PC-3 (cell line): ENCODE measurements at regions not wholly inside any gene's neighbourhood (a gene's known extent, or its start where the extent isn't known, plus 50 kb on each side); places are given as distances from the start of the nearest gene placed in this dataset.
"Not testable (repeated sequence)": the region's sequence is repeated elsewhere in the genome, so short reads cannot be mapped to it uniquely, and the experiment has no call there.

Source experiments
- ATAC-seq: fragments of 200-7000 bp; cut with Tn5 transposase; 2 replicates; pipeline ENCODE4 v1.9.1; 2020; ENCODE audit warnings: mild to moderate bottlenecking, moderate library complexity
- BruUV-seq: library from RNA; stranded (reverse); fragments of 400-500 nt; replicated peaks from 2 replicates; lab custom pipeline; 2021; lab: Mats Ljungman, UMichigan
- CTCF ChIA-PET: fragments of 300-600 bp; sonication (Branson Sonifier 250); formaldehyde crosslinking; loops from one replicate; lab custom pipeline; 2022; ENCODE audit warnings: antibody characterized with exemption; lab: Charles Lee
- POLR2A ChIA-PET: fragments of 300-600 bp; sonication (Branson Sonifier 250); formaldehyde crosslinking; loops from one replicate; lab custom pipeline; 2022; ENCODE audit warnings: antibody characterized with exemption; ENCODE audit not compliant: unreplicated experiment; lab: Charles Lee
- DNase-seq: peaks from one replicate; pipeline ENCODE4 v3.0.0-alpha.2; 2015
- H2AFZ ChIP-seq: fragments of 300-600 bp; sonication (generic); 2 replicates; pipeline ENCODE4 v1.6.0; 2016; ENCODE audit warnings: antibody characterized with exemption, low read length
- H3F3A ChIP-seq: fragments of 300-600 bp; sonication (generic); one replicate; pipeline ENCODE4 v1.6.0; 2017; ENCODE audit warnings: antibody characterized with exemption, low read length, control low read depth, mild to moderate bottlenecking; ENCODE audit not compliant: unreplicated experiment
- H3K27ac ChIP-seq: fragments of 300-600 bp; sonication (generic); 2 replicates; pipeline ENCODE4 v1.5.1; 2016; ENCODE audit warnings: mild to moderate bottlenecking, low read length
- H3K27me3 ChIP-seq: fragments of 300-600 bp; sonication (generic); 2 replicates; pipeline ENCODE4 v1.6.1; 2016; ENCODE audit warnings: low read length, mixed read lengths
- H3K36me3 ChIP-seq: fragments of 300-600 bp; sonication (generic); 2 replicates; pipeline ENCODE4 v1.6.1; 2016; ENCODE audit warnings: low read depth, mixed run types, low read length, mixed read lengths
- H3K4me1 ChIP-seq: fragments of 300-600 bp; sonication (generic); 2 replicates; pipeline ENCODE4 v1.5.1; 2016; ENCODE audit warnings: low read length; ENCODE audit not compliant: insufficient read depth
- H3K4me2 ChIP-seq: fragments of 300-600 bp; sonication (generic); 2 replicates; pipeline ENCODE4 v1.6.0; 2016; ENCODE audit warnings: low read length
- H3K4me3 ChIP-seq: fragments of 300-600 bp; sonication (generic); 2 replicates; pipeline ENCODE4 v1.5.1; 2016; ENCODE audit warnings: mild to moderate bottlenecking, low read length, mixed read lengths
- H3K79me2 ChIP-seq: fragments of 300-600 bp; sonication (generic); 2 replicates; pipeline ENCODE4 v1.6.1; 2017; ENCODE audit warnings: low read length, mixed read lengths
- H3K9ac ChIP-seq: fragments of 300-600 bp; sonication (generic); 2 replicates; pipeline ENCODE4 v1.6.0; 2016; ENCODE audit warnings: mild to moderate bottlenecking, low read length
- H3K9me2 ChIP-seq: fragments of 300-600 bp; sonication (generic); replicated peaks from 2 replicates; pipeline ENCODE4 v1.6.1; 2016; ENCODE audit warnings: mixed run types, low read length, mixed read lengths
- H3K9me3 ChIP-seq: fragments of 300-600 bp; sonication (generic); 2 replicates; pipeline ENCODE4 v1.6.1; 2016; ENCODE audit warnings: low read length, mixed read lengths
- H4K20me1 ChIP-seq: fragments of 300-600 bp; sonication (generic); 2 replicates; pipeline ENCODE4 v1.6.1; 2016; ENCODE audit warnings: low read length, mixed read lengths
- EZH2 ChIP-seq: fragments of 300-600 bp; sonication (generic); IDR thresholded peaks from one replicate; pipeline ENCODE4 v1.6.1; 2017; ENCODE audit warnings: antibody characterized with exemption, mild to moderate bottlenecking, low read length; ENCODE audit not compliant: unreplicated experiment
- EZH2phosphoT487 ChIP-seq: fragments of 300-600 bp; sonication (generic); IDR thresholded peaks from 2 replicates; pipeline ENCODE4 v1.6.1; 2018; ENCODE audit warnings: mild to moderate bottlenecking, antibody characterized with exemption, low read length, borderline replicate concordance
- intact Hi-C: fragments of 100-400 bp; cut with micrococcal nuclease; formaldehyde crosslinking; loops from 2 replicates; pipeline ENCODE4 v1.9.0; 2023
- TF ChIP-seq, protein P1 (sequence below): fragments of 300-600 bp; sonication (generic); conservative IDR thresholded peaks from 2 replicates; pipeline ENCODE4 v1.5.1; 2017; ENCODE audit warnings: antibody characterized with exemption, low read depth, mild to moderate bottlenecking, low read length

DNA sequence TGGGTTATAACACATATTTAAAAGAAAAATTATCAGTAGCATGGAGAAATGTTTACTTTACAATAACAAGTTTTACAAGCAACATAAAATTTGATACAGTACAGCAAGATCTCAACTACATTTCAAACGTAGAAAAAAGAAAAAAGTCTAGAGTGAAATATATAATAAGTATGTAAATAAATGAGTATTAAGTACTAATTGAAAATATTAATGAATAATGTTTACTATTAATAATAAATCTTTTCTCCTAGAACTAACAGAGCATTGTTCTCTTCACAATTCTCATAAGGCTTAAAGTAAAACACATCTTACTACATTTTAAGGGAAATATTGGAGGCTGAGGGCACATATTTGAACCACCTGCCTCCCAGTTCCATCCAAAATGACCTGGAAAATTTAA, 72.1 kb downstream of the TMEM212 start:
- H3K9me3 ChIP-seq = no peaks in the 10 kb centered on the region
- no peaks in the 10 kb centered on the region for H3K4me1 ChIP-seq
- H3K79me2 ChIP-seq = no peaks in the 10 kb centered on the region
- no peak for TF ChIP-seq EZH2phosphoT487
- no peak for TF ChIP-seq EZH2
- TF ChIP-seq, protein P1, sequence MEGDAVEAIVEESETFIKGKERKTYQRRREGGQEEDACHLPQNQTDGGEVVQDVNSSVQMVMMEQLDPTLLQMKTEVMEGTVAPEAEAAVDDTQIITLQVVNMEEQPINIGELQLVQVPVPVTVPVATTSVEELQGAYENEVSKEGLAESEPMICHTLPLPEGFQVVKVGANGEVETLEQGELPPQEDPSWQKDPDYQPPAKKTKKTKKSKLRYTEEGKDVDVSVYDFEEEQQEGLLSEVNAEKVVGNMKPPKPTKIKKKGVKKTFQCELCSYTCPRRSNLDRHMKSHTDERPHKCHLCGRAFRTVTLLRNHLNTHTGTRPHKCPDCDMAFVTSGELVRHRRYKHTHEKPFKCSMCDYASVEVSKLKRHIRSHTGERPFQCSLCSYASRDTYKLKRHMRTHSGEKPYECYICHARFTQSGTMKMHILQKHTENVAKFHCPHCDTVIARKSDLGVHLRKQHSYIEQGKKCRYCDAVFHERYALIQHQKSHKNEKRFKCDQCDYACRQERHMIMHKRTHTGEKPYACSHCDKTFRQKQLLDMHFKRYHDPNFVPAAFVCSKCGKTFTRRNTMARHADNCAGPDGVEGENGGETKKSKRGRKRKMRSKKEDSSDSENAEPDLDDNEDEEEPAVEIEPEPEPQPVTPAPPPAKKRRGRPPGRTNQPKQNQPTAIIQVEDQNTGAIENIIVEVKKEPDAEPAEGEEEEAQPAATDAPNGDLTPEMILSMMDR = no peak
- no peak overlapping the region for H3K4me3 ChIP-seq
- intact Hi-C loops = no loop called here
- no peaks in the 10 kb centered on the region for H3K36me3 ChIP-seq
- no peaks in the 10 kb centered on the region for H4K20me1 ChIP-seq
- H3K4me2 ChIP-seq = no peak overlapping the region
- ATAC-seq (no peak), DNase-seq (no peak)
- CTCF ChIA-PET = no interaction called here
- H3K27ac ChIP-seq = no peak overlapping the region
- H3F3A ChIP-seq = no peaks in the 10 kb centered on the region
- H3K9ac ChIP-seq = no peak overlapping the region
- no peak overlapping the region for H2AFZ ChIP-seq
- BruUV-seq = no TSS peak
- no peaks in the 10 kb centered on the region for H3K27me3 ChIP-seq
- POLR2A ChIA-PET = no interaction called here
- H3K9me2 ChIP-seq = no peaks in the 10 kb centered on the region

DNA sequence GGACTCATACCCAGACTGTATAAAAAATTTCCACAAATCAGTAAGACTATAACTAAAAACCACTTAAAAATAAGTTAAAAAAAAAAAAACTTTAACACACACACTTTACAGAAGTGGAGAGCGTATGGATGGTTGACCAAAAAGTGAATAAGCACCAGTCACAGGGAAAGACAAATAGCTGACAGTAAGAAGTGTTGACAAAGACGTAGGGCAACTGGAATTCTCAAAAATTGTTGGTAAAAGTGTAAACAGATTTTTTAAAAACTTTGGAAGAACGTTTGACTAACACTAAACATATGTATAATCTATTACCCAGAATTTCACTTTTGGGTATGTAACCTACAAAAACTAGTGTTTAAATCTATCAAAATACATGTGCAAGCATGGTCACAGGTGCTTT, 73.7 kb downstream of the TMEM212 start:
- Histone ChIP-seq H3K27me3 (no peaks in the 10 kb centered on the region), H3K4me3 (no peak overlapping the region), H3K4me2 (no peak overlapping the region), H3K9me3 (no peaks in the 10 kb centered on the region), H3K4me1 (no peaks in the 10 kb centered on the region), H4K20me1 (no peaks in the 10 kb centered on the region), H3K27ac (no peak overlapping the region), H3K9ac (no peak overlapping the region), H3F3A (no peaks in the 10 kb centered on the region), H3K9me2 (no peaks in the 10 kb centered on the region), H3K79me2 (no peaks in the 10 kb centered on the region), H3K36me3 (no peaks in the 10 kb centered on the region), H2AFZ (no peak overlapping the region)
- ChIA-PET POLR2A (no interaction called here), CTCF (no interaction called here)
- no peak for DNase-seq
- ATAC-seq = no peak
- TF ChIP-seq EZH2 (no peak), EZH2phosphoT487 (no peak)
- TF ChIP-seq, protein P1 = no peak
- intact Hi-C loops = no loop called here
- no TSS peak for BruUV-seq

DNA sequence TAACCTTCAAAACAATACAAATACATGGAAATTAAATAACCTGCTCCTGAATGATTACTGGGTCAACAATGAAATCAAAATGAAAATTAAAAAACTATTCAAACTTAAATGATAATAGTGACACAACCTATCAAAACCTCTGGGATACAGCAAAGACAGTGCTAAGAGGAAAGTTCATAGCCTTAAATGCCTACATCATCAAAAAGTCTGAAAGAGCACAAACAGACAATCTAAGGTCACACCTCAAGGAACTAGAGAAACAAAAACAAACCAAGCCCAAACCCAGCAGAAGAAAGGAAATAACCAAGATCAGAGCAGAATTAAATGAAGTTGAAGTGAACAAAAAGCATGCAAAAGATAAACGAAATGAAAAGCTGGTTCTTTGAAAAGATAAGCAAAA, 79.5 kb downstream of the TMEM212 start:
- CTCF ChIA-PET, ATAC-seq, POLR2A ChIA-PET: not testable (repeated sequence)

DNA sequence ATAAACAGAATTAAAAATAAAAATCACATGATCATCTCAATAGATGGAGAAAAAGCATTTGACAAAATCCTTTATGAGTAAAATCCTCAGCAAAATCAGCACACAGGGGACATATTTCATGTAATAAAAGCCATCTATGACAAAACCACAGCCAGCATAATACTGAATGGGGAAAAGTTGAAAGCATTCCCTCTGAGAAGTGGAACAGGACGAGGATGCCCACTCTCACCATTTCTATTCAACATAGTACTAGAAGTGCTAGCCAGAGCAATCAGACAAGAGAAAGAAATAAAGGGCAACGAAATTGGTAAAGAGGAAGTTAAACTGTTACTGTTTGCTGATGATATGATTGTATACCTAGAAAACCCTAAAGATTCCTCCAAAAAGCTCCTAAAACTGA, 80.5 kb downstream of the TMEM212 start:
- H3K9me2 ChIP-seq, H3K27me3 ChIP-seq, BruUV-seq, H3K9me3 ChIP-seq, intact Hi-C loops, DNase-seq, H3K36me3 ChIP-seq, H3K27ac ChIP-seq, POLR2A ChIA-PET, ATAC-seq, H4K20me1 ChIP-seq, CTCF ChIA-PET, H3K79me2 ChIP-seq, H3K4me3 ChIP-seq, H3K4me1 ChIP-seq, H3F3A ChIP-seq, H2AFZ ChIP-seq, H3K4me2 ChIP-seq, H3K9ac ChIP-seq: not testable (repeated sequence)

More for the DNA sequence above, 79.5 kb downstream of the TMEM212 start:
- H2AFZ ChIP-seq, DNase-seq, H4K20me1 ChIP-seq, H3K4me1 ChIP-seq, H3K79me2 ChIP-seq, H3F3A ChIP-seq, H3K9me3 ChIP-seq, H3K9me2 ChIP-seq, intact Hi-C loops, H3K4me3 ChIP-seq, H3K4me2 ChIP-seq, H3K27ac ChIP-seq, BruUV-seq, H3K9ac ChIP-seq, H3K36me3 ChIP-seq, H3K27me3 ChIP-seq: not testable (repeated sequence)

DNA sequence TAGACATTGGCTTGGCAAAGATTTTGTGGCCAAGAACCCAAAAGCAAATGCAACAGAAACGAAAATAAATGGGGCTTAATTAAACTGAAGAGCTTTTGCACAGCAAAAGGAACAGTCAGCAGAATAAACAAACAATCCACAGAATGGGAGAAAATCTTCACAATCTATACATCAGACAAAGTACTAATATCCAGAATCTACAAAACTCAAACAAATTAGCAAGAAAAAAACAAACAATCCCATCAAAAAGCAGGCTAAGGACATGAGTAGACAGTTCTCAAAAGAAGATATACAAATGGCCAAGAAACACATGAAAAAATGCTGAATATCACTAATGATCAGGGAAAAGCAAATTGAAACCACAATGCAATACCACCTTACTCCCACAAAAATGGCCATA, 81.7 kb downstream of the TMEM212 start:
- H3F3A ChIP-seq, H3K9me3 ChIP-seq, CTCF ChIA-PET: not testable (repeated sequence)

More for the DNA sequence above, 81.7 kb downstream of the TMEM212 start:
- H3K79me2 ChIP-seq, BruUV-seq, ATAC-seq, H3K4me2 ChIP-seq, H3K36me3 ChIP-seq, POLR2A ChIA-PET, H3K27ac ChIP-seq, H2AFZ ChIP-seq, H3K27me3 ChIP-seq, H3K4me1 ChIP-seq, H3K4me3 ChIP-seq, H4K20me1 ChIP-seq, H3K9me2 ChIP-seq, intact Hi-C loops, DNase-seq, H3K9ac ChIP-seq: not testable (repeated sequence)
